PC-9 (cell line): ENCODE measurements at regions not wholly inside any gene's neighbourhood (a gene's known extent, or its start where the extent isn't known, plus 50 kb on each side); places are given as distances from the start of the nearest gene placed in this dataset.

Source experiments
- CTCF ChIP-seq: fragments of 200-600 bp; sonication (generic); conservative IDR thresholded peaks from 2 replicates; pipeline ENCODE4 v1.6.1; 2017; ENCODE audit warnings: mixed run types, antibody characterized with exemption, mild to moderate bottlenecking, moderate library complexity
- EZH2 ChIP-seq: fragments of 200-600 bp; sonication (generic); IDR thresholded peaks from 2 replicates; pipeline ENCODE4 v1.8.0; 2017; ENCODE audit warnings: antibody characterized with exemption, low read depth

- TF ChIP-seq CTCF (no peak), EZH2 (no peak)
Measured at GRCh38 chr7:24438232-24438631, 135.0 kb upstream of the PALS2 start.
